MM.1S (cell line): ENCODE measurements at regions not wholly inside any gene's neighbourhood (a gene's known extent, or its start where the extent isn't known, plus 50 kb on each side); places are given as distances from the start of the nearest gene placed in this dataset.

Experiments used
- CTCF ChIP-seq: fragments of 300-600 bp; sonication (generic); IDR thresholded peaks from 2 replicates; pipeline ENCODE4 v1.5.1; 2016; ENCODE audit warnings: antibody characterized with exemption, low read length, mixed read lengths
- EZH2 ChIP-seq: fragments of 300-600 bp; sonication (generic); optimal IDR thresholded peaks from 2 replicates; pipeline ENCODE3; 2017; ENCODE audit warnings: low read depth, mild to moderate bottlenecking, antibody characterized with exemption, low read length, mixed read lengths
- EZH2phosphoT487 ChIP-seq: fragments of 300-600 bp; sonication (generic); IDR thresholded peaks from 2 replicates; pipeline ENCODE4 v1.6.1; 2018; ENCODE audit warnings: antibody characterized with exemption, low read length

GRCh38 chr11:103798026-103798425, 238.4 kb upstream of the DDI1 start:
- TF ChIP-seq CTCF: no peak
- no peak for TF ChIP-seq EZH2phosphoT487
- no peak for TF ChIP-seq EZH2
